Cerebellar cortex (tissue), 1 donor: ENCODE measurements at regions not wholly inside any gene's neighbourhood (a gene's known extent, or its start where the extent isn't known, plus 50 kb on each side); places are given as distances from the start of the nearest gene placed in this dataset.

Source experiments
- DNase-seq: peaks from one replicate; pipeline ENCODE4 v3.0.0-alpha.2; 2015; ENCODE audit warnings: low spot score

GRCh38 chr20:57805747-57806146 is 95.9 kb upstream of the PMEPA1 start:
- DNase-seq: no peak

- DNase-seq: no peak
These were observed 94.8 kb upstream of the PMEPA1 start for GRCh38 chr20:57804470-57805250.

DNA sequence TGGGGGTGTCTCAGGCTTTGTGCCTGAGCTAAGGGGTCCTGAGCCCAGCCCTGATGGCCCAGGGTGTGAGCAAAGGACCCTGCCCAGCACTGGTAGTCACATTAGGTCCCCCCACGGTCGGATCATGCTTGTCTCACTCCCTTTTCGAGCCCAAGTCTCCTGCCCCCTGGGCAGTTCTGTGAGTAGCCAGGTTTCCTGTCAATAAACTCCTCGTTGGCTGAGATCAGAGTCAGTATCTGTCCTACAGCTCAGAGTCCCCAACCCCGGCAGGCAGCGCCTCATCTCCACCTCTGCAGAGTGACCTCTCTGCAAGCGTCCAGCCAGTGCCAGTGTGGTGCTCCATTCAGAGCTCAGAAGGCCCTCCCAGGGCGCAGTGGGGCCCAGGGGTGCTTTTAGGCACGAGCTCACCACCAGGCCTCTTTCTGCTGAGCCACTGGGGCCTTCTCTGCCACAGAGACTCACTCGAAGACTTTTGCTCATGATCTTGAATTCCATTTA is 93.7 kb upstream of the PMEPA1 start:
- no peak for DNase-seq

DNA sequence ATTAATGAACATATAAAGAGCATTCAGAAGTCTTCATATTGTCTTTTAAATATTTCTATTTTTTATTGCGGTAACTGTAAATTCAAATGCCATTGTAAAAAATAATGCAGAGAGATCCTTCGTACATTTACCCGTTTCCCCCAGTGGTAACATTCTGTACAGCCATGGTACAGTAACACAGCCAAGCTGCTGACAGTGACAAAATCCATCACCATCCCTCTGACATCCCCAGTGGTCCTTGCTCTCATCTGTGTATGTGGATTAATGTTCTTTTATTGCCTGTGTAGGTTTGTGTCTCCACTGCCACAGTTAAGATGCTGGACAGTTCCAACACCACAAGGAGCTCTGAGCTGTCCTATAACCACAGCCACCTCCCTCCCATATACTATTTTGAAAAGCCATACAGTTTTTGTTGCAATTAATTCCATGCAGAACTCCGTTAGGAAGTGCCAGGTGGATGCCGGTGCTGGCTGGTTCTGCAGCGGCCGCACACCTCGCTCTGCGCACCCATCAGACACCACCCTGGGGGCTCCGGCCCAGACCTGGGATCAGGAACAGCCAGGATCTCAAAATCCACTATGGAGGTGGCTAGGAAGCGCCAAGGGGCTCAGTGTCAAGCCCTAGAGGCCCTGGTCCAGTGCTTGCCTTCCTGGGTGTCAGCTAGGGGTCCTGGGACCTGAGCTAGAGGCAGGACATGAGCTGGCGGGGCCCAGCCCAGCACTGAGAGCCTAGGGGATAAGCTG is 93.1 kb upstream of the PMEPA1 start:
- DNase-seq: no peak

- no peak for DNase-seq
These were observed 91.8 kb upstream of the PMEPA1 start for GRCh38 chr20:57801581-57801980.

- DNase-seq: no peak
These were observed 91.1 kb upstream of the PMEPA1 start for GRCh38 chr20:57800791-57801430.

DNA sequence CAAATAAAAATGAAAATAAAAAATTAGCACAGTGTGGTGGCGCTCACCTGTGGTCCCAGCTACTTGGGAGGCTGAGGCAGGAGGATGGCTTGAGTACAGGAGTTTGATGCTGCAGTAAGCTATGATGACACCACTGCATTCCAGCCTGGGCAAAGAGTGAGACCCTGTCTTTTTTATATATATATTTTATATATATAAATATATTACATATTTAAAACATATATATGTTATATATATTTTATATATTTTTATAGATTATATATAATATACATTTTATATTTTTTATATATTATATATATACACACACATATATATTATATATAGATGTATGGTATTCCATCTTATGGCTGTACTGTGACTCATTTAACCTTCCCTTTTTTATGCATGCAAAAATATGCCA is 87.6 kb upstream of the PMEPA1 start:
- no peak for DNase-seq

DNA sequence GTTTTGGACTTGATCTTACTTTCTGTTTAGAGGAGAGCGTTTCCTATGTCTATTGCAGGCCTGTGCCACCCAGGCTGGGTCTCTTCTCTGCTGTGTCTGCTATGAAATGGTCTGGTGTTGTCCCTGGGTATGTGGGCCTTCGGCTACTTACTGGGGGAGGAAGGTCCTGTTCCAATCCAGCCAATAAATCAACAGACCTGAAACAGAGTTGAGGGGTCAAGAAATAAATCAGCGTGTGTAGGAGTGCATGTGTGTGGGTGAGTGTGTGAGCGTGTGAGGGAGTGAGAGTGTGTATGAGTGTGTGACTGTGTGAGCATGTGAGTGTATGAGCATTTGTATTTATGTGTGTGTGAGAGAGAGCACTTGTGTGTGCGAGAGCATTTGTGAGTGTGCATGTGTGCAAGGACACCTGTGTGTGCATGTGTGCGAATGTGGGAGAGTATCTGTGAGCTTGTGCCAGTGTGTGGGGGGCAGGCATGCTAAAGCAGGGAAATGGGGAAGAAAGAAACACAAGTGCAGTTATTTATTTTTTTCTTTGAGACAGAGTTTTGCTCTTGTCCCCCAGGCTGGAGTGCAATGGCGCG is 86.3 kb upstream of the PMEPA1 start:
- no peak for DNase-seq

GRCh38 chr20:57795342-57795697 is 85.5 kb upstream of the PMEPA1 start:
- no peak for DNase-seq

GRCh38 chr20:57794600-57795341 is 85.0 kb upstream of the PMEPA1 start:
- DNase-seq: no peak

GRCh38 chr20:57794036-57794435 is 84.2 kb upstream of the PMEPA1 start:
- no peak for DNase-seq

DNA sequence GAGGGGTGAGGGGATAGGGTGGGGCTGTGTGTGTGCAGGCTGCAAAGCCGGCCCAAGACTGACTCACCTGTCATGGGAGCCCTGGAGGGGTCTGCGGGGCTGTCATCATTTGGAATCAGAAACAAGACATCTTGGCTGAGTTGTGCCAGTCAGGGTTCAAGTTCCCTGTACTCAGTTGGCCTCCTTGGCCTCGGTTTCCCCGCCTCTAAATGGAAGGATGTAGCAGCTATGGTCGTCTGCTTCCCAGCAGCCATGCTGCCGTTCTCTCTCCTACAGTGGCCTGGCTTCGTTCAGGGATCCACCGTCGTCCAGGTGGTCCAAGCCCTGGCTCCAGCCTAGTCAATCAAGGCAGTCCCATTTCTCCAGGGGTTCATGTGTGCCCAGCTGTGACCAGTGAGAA is 83.6 kb upstream of the PMEPA1 start:
- no peak for DNase-seq

DNA sequence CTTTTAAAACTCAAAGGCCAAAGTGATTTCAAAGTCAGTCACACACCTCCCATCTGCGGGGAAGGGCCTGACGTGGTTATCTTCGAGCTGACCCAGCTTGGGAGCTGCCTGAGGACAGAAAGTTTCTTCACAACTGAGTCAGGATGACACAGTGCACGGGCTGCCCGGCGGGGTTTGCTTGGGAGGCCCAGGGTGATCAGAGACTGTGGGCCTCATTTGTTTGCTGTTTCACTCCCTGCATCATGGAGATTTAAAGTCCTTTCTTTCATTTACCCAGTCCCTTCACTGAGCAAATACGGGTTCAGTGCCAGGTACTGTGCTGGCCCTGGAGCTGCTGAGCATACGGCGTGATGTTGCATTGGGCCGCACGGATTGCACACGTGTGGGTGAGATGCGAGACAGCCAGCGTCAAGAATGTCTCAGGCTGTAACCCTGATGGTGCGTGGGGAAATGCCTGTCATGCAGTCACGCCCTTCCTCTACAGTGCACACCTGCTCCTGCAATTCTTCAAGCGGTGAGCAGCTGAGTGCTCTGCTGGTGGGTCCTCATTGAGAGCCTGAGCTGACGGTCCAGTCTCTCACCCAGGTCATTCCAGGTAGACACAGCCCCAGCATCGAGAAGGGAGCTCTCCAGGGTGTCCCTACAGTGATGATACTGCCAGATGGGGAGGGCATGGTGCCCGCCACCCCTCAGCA is 82.7 kb upstream of the PMEPA1 start:
- DNase-seq: no peak

- DNase-seq: no peak
These were observed 82.2 kb upstream of the PMEPA1 start for GRCh38 chr20:57791966-57792365.

- no peak for DNase-seq
These were observed 81.6 kb upstream of the PMEPA1 start for GRCh38 chr20:57791178-57791962.

GRCh38 chr20:57790176-57790575 is 80.4 kb upstream of the PMEPA1 start:
- no peak for DNase-seq

- DNase-seq: no peak
These were observed 79.3 kb upstream of the PMEPA1 start for GRCh38 chr20:57788936-57789613.

GRCh38 chr20:57787990-57788781 is 78.4 kb upstream of the PMEPA1 start:
- DNase-seq: no peak
